Hematopoietic multipotent progenitor cell (in vitro differentiated cells): ENCODE measurements at regions not wholly inside any gene's neighbourhood (a gene's known extent, or its start where the extent isn't known, plus 50 kb on each side); places are given as distances from the start of the nearest gene placed in this dataset.
A peak's percentile ranks its signal among the peaks of the same experiment; 100 is the strongest.

Experiments
- DNase-seq, 3 donors: peaks; one replicate each; pipeline ENCODE4 v3.0.0-alpha.2; 2011 to 2015; ENCODE audit warnings: low read depth in 2 of 3, low spot score in 2 of 3

- DNase-seq = no peak
These were observed 253.5 kb downstream of the SHQ1 start for GRCh38 chr3:72594615-72595215.

GRCh38 chr3:72593881-72594397 lies 254.3 kb downstream of the SHQ1 start:
- DNase-seq = no peak

GRCh38 chr3:72591522-72592421 lies 256.5 kb downstream of the SHQ1 start:
- DNase-seq = no peak

- DNase-seq = no peak
These were observed 257.5 kb downstream of the SHQ1 start for GRCh38 chr3:72590732-72591221.

- DNase-seq = no peak
These were observed 261.0 kb downstream of the SHQ1 start for GRCh38 chr3:72587282-72587681.

GRCh38 chr3:72586694-72587093 lies 261.6 kb downstream of the SHQ1 start:
- DNase-seq = no peak

- no peak for DNase-seq
These were observed 262.3 kb downstream of the SHQ1 start for GRCh38 chr3:72585966-72586365.

- no peak for DNase-seq
These were observed 264.0 kb downstream of the SHQ1 start for GRCh38 chr3:72584262-72584661.

- no peak for DNase-seq
These were observed 265.3 kb downstream of the SHQ1 start for GRCh38 chr3:72582963-72583362.

GRCh38 chr3:72582211-72582878 lies 265.9 kb downstream of the SHQ1 start:
- DNase-seq = peak in 2 of 3 donors; percentile 17 to 71

- DNase-seq = no peak
These were observed 267.3 kb downstream of the SHQ1 start for GRCh38 chr3:72580900-72581299.

- no peak for DNase-seq
These were observed 267.9 kb downstream of the SHQ1 start for GRCh38 chr3:72580246-72580756.

- DNase-seq = no peak
These were observed 268.5 kb downstream of the SHQ1 start for GRCh38 chr3:72579581-72580245.

- no peak for DNase-seq
These were observed 269.1 kb downstream of the SHQ1 start for GRCh38 chr3:72579191-72579580.

GRCh38 chr3:72577190-72577589 lies 271.1 kb downstream of the SHQ1 start:
- DNase-seq = no peak

- peak in 2 of 3 donors; percentile 15 to 18 for DNase-seq
These were observed 271.7 kb downstream of the SHQ1 start for GRCh38 chr3:72576563-72576962.

- DNase-seq = no peak
These were observed 274.1 kb downstream of the SHQ1 start for GRCh38 chr3:72574144-72574543.

GRCh38 chr3:72573051-72573450 lies 275.2 kb downstream of the SHQ1 start:
- no peak for DNase-seq

GRCh38 chr3:72572489-72573007 lies 275.7 kb downstream of the SHQ1 start:
- no peak for DNase-seq

- DNase-seq = no peak
These were observed 276.6 kb downstream of the SHQ1 start for GRCh38 chr3:72571638-72572114.
